SU-DHL-6 (cell line): ENCODE measurements at regions not wholly inside any gene's neighbourhood (a gene's known extent, or its start where the extent isn't known, plus 50 kb on each side); places are given as distances from the start of the nearest gene placed in this dataset.

ENCODE experiments used
- H2AFZ ChIP-seq: fragments of 200-600 bp; sonication (generic); 2 replicates; pipeline ENCODE4 v1.6.1; 2014; ENCODE audit warnings: low read depth, mild to moderate bottlenecking, moderate library complexity, mixed read lengths, antibody characterized with exemption, low read length; ENCODE audit not compliant: severe bottlenecking
- H3F3A ChIP-seq: fragments of 200-600 bp; shearing (Covaris generic); 2 replicates; pipeline ENCODE4 v1.6.0; 2016; ENCODE audit warnings: antibody characterized with exemption, mild to moderate bottlenecking; ENCODE audit not compliant: insufficient read depth
- H3K27ac ChIP-seq: fragments of 200-600 bp; sonication (generic); 2 replicates; pipeline ENCODE4 v1.5.1; 2016; ENCODE audit warnings: low read depth, mild to moderate bottlenecking, low read length, moderate library complexity, mixed read lengths
- H3K27me3 ChIP-seq: fragments of 200-600 bp; sonication (generic), shearing (Covaris generic); 2 replicates; pipeline ENCODE4 v1.6.0; 2014; ENCODE audit warnings: mild to moderate bottlenecking, low read length
- H3K36me3 ChIP-seq: fragments of 200-600 bp; sonication (generic); 2 replicates; pipeline ENCODE4 v1.6.1; 2014; ENCODE audit warnings: mild to moderate bottlenecking, low read length, mixed read lengths
- H3K4me2 ChIP-seq: fragments of 300-600, 200-600 bp; shearing (Covaris generic), sonication (generic); 2 replicates; pipeline ENCODE4 v1.6.0; 2014; ENCODE audit warnings: low read length, low read depth, mild to moderate bottlenecking; ENCODE audit not compliant: poor library complexity, severe bottlenecking
- H3K4me3 ChIP-seq: fragments of 200-600 bp; sonication (generic); 2 replicates; pipeline ENCODE4 v1.5.1; 2014; ENCODE audit warnings: antibody characterized with exemption, low read length, mild to moderate bottlenecking, mixed read lengths; ENCODE audit not compliant: insufficient read depth, poor library complexity, severe bottlenecking
- H3K79me2 ChIP-seq: fragments of 200-600 bp; sonication (generic); 2 replicates; pipeline ENCODE4 v1.6.1; 2014; ENCODE audit warnings: mild to moderate bottlenecking, low read length, moderate library complexity; ENCODE audit not compliant: insufficient read depth
- H3K9ac ChIP-seq: fragments of 200-600 bp; sonication (generic); 2 replicates; pipeline ENCODE4 v1.7.0; 2014; ENCODE audit warnings: mild to moderate bottlenecking, low read length
- H3K9me2 ChIP-seq: fragments of 200-600 bp; sonication (generic); replicated peaks from 2 replicates; pipeline ENCODE4 v1.6.1; 2014; ENCODE audit warnings: low read length; ENCODE audit not compliant: insufficient read depth
- H3K9me3 ChIP-seq: fragments of 200-600 bp; sonication (generic); 2 replicates; pipeline ENCODE4 v1.6.1; 2014; ENCODE audit warnings: low read length, mixed read lengths; ENCODE audit not compliant: insufficient read depth
- H4K20me1 ChIP-seq: fragments of 200-600 bp; sonication (generic); 2 replicates; pipeline ENCODE4 v1.6.1; 2014; ENCODE audit warnings: low read depth, mild to moderate bottlenecking, antibody characterized with exemption, low read length, moderate library complexity, mixed read lengths
- CTCF ChIP-seq: fragments of 200-600 bp; sonication (generic); IDR thresholded peaks from one replicate; pipeline ENCODE4 v1.5.1; 2017; ENCODE audit warnings: antibody characterized with exemption, mild to moderate bottlenecking, low read length, moderate library complexity; ENCODE audit not compliant: insufficient read depth, poor library complexity, severe bottlenecking
- EZH2phosphoT487 ChIP-seq: fragments of 200-600 bp; sonication (generic), shearing (Covaris generic); conservative IDR thresholded peaks from 2 replicates; pipeline ENCODE4 v1.6.1; 2018; ENCODE audit warnings: mild to moderate bottlenecking, antibody characterized with exemption, low read length, moderate library complexity, mixed read lengths

GRCh38 chr4:81814987-81815541, 343.4 kb upstream of the RASGEF1B start:
- no peak overlapping the region for H3K27ac ChIP-seq
- no peak overlapping the region for H3K4me3 ChIP-seq
- no peaks in the 10 kb centered on the region for H3K79me2 ChIP-seq
- no peaks in the 10 kb centered on the region for H4K20me1 ChIP-seq
- TF ChIP-seq CTCF: no peak
- no peak for TF ChIP-seq EZH2phosphoT487
- H3K4me2 ChIP-seq: no peak overlapping the region
- no peaks in the 10 kb centered on the region for H3F3A ChIP-seq
- H3K9ac ChIP-seq: no peak overlapping the region
- no peaks in the 10 kb centered on the region for H3K36me3 ChIP-seq
- no peaks in the 10 kb centered on the region for H3K27me3 ChIP-seq
- no peaks in the 10 kb centered on the region for H3K9me2 ChIP-seq
- H2AFZ ChIP-seq: no peak overlapping the region
- H3K9me3 ChIP-seq: no peaks in the 10 kb centered on the region

DNA sequence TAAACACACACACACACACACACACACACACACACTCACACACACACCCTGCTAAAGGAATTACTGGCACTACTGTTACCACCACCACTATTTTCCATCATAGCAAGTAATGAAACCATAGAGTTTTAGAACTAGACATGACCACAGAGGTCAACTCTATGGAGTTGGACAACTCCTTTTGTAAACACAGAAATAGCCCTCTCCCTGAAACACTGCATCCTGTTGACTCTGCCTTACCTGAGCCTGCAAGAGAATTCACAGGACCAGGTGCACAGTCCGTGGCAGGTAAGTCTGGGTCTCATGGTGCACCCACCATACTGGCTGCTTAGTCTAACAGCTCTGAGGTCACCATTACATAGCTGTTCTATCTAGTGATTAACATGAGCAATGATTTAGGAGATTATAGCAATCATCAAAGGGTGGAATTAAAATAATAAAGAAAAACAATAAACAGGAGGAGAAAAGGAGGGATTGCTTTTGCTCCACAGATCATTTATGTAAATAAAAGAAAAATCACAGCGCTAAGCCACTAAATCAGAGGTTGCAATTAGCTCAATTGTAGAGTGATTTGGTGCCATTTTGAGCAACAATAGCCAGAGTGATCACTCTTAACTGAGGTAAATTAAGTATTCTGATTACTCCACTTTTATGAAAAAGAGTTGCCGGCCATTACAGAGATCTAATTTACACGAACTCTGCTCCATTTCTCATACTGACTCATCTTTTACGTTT, 340.0 kb upstream of the RASGEF1B start:
- Histone ChIP-seq H3K36me3 (no peaks in the 10 kb centered on the region), H3K79me2 (no peaks in the 10 kb centered on the region), H4K20me1 (no peaks in the 10 kb centered on the region), H3K4me2 (no peak overlapping the region), H3F3A (no peaks in the 10 kb centered on the region), H3K27me3 (no peaks in the 10 kb centered on the region), H2AFZ (no peak overlapping the region), H3K9me3 (no peaks in the 10 kb centered on the region), H3K9ac (no peak overlapping the region), H3K27ac (no peak overlapping the region), H3K9me2 (no peaks in the 10 kb centered on the region), H3K4me3 (no peak overlapping the region)
- TF ChIP-seq EZH2phosphoT487: no peak

DNA sequence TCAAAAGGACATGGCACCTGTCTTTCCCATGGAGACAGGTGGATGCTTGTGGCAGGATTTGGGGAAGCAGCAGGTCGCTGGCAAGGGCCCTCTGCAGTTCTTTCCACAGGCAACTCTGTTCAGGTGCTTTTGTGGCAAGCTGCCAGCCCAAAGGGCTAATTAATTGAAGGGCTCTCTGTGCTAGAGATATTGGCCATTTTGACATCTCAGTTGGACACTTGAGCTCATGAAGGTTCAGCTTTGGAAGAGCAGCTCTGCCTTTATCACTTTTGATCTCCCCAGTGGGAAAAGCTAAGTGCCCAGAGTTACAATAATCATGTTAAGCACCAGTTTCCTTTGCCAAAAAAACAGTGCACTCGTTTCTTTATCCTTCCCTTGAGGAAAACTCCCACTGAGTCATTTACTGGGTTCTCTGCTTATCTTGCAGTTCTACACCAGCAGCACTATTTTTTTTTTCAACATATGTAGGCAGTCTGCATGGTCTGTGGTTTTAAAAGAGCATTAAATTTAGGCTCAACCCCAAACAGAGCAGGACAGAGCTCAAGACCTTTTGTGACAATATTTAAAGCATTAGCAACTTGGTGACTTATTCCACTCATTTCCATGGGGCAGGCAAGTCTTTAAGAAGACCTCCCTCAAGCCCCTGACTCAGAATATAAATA, 336.4 kb upstream of the RASGEF1B start:
- no peaks in the 10 kb centered on the region for H3K27me3 ChIP-seq
- no peak overlapping the region for H3K4me3 ChIP-seq
- H3K79me2 ChIP-seq: no peaks in the 10 kb centered on the region
- H3K27ac ChIP-seq: no peak overlapping the region
- H3K9me3 ChIP-seq: no peaks in the 10 kb centered on the region
- no peaks in the 10 kb centered on the region for H4K20me1 ChIP-seq
- H3K9me2 ChIP-seq: no peaks in the 10 kb centered on the region
- TF ChIP-seq EZH2phosphoT487: no peak
- no peak for TF ChIP-seq CTCF
- H2AFZ ChIP-seq: no peak overlapping the region
- H3F3A ChIP-seq: no peaks in the 10 kb centered on the region
- H3K4me2 ChIP-seq: no peak overlapping the region
- H3K9ac ChIP-seq: no peak overlapping the region
- no peaks in the 10 kb centered on the region for H3K36me3 ChIP-seq

GRCh38 chr4:81807386-81807785, 335.7 kb upstream of the RASGEF1B start:
- no peaks in the 10 kb centered on the region for H3F3A ChIP-seq
- no peaks in the 10 kb centered on the region for H3K9me2 ChIP-seq
- H3K36me3 ChIP-seq: no peaks in the 10 kb centered on the region
- H3K27ac ChIP-seq: no peak overlapping the region
- no peaks in the 10 kb centered on the region for H3K9me3 ChIP-seq
- no peaks in the 10 kb centered on the region for H3K27me3 ChIP-seq
- H3K9ac ChIP-seq: no peak overlapping the region
- no peak overlapping the region for H2AFZ ChIP-seq
- H4K20me1 ChIP-seq: no peaks in the 10 kb centered on the region
- H3K4me2 ChIP-seq: no peak overlapping the region
- H3K79me2 ChIP-seq: no peaks in the 10 kb centered on the region
- H3K4me3 ChIP-seq: no peak overlapping the region
- TF ChIP-seq CTCF (no peak), EZH2phosphoT487 (no peak)
